ENCODE measurements at regions not wholly inside any gene's neighbourhood (a gene's known extent, or its start where the extent isn't known, plus 50 kb on each side); places are given as distances from the start of the nearest gene placed in this dataset.

- dilution Hi-C loops (cut with MboI; ENCODE audit: extremely low pct_ligation_motif_present, low sequenced_read_pairs): no loop called here
- DNase-seq (ENCODE audit: low read depth, low spot score): no peak
- H3K4me1 ChIP-seq (ENCODE audit: control insufficient read depth, extremely low read depth, insufficient read depth, low read length): no peaks in the 10 kb centered on the region
- no peaks in the 10 kb centered on the region for H3K79me2 ChIP-seq (ENCODE audit: control insufficient read depth, insufficient read depth, low read length)
- H3K4me3 ChIP-seq (ENCODE audit: control insufficient read depth in 2 of 3, extremely low read depth in 1 of 3, insufficient read depth in 2 of 3, low read depth in 1 of 3, low read length in 3 of 3): no peak overlapping the region
- no peaks in the 10 kb centered on the region for H3K9me1 ChIP-seq (ENCODE audit: control insufficient read depth, extremely low read depth, insufficient read depth, low read length)
- H3K9ac ChIP-seq (ENCODE audit: control insufficient read depth, extremely low read depth, insufficient read depth, low read length): no peak overlapping the region
- no peaks in the 10 kb centered on the region for H4K20me1 ChIP-seq (ENCODE audit: control insufficient read depth, extremely low read depth, insufficient read depth, low read length)
- no peaks in the 10 kb centered on the region for H3K27me3 ChIP-seq (ENCODE audit: control insufficient read depth, extremely low read depth, insufficient read depth, low read length)
- H3K27ac ChIP-seq (ENCODE audit: control insufficient read depth, insufficient read depth, low read length): no peak overlapping the region
- FAIRE-seq: no peak
- no peaks in the 10 kb centered on the region for H3K36me3 ChIP-seq (ENCODE audit: control insufficient read depth in 2 of 2, extremely low read depth in 1 of 2, insufficient read depth in 2 of 2, low read length in 2 of 2)
- no peak overlapping the region for H3K4me2 ChIP-seq (ENCODE audit: control insufficient read depth, extremely low read depth, insufficient read depth, low read depth, low read length)
- TF ChIP-seq EZH2 (IDR thresholded peaks at IDR 0.05; ENCODE audit: low read length): no peak
- TF ChIP-seq, protein P1, sequence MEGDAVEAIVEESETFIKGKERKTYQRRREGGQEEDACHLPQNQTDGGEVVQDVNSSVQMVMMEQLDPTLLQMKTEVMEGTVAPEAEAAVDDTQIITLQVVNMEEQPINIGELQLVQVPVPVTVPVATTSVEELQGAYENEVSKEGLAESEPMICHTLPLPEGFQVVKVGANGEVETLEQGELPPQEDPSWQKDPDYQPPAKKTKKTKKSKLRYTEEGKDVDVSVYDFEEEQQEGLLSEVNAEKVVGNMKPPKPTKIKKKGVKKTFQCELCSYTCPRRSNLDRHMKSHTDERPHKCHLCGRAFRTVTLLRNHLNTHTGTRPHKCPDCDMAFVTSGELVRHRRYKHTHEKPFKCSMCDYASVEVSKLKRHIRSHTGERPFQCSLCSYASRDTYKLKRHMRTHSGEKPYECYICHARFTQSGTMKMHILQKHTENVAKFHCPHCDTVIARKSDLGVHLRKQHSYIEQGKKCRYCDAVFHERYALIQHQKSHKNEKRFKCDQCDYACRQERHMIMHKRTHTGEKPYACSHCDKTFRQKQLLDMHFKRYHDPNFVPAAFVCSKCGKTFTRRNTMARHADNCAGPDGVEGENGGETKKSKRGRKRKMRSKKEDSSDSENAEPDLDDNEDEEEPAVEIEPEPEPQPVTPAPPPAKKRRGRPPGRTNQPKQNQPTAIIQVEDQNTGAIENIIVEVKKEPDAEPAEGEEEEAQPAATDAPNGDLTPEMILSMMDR (optimal IDR thresholded peaks at IDR 0.05 in 1 of 3, IDR thresholded peaks at IDR 0.05 in 1 of 3, conservative IDR thresholded peaks at IDR 0.05 in 1 of 3; ENCODE audit: extremely low read depth in 1 of 3, insufficient read depth in 2 of 3, low read length in 3 of 3): no peak
- H3K9me3 ChIP-seq (ENCODE audit: control insufficient read depth, low read depth, low read length): peaks cover 9% of the 10 kb centered on the region
- no peak overlapping the region for H2AFZ ChIP-seq (ENCODE audit: control insufficient read depth, low read length)
These were observed 109.0 kb downstream of the CYLC2 start for GRCh38 chr9:103104101-103104500.

GRCh38 chr9:103116246-103116645, 121.1 kb downstream of the CYLC2 start:
- H3K4me3 ChIP-seq (ENCODE audit: control insufficient read depth in 2 of 3, extremely low read depth in 1 of 3, insufficient read depth in 2 of 3, low read depth in 1 of 3, low read length in 3 of 3): no peak overlapping the region
- dilution Hi-C loops (cut with MboI; ENCODE audit: extremely low pct_ligation_motif_present, low sequenced_read_pairs): no loop called here

More at GRCh38 chr9:103116246-103116645, 121.1 kb downstream of the CYLC2 start:
- no peaks in the 10 kb centered on the region for H3K9me3 ChIP-seq (ENCODE audit: control insufficient read depth, low read depth, low read length)
- H3K79me2 ChIP-seq (ENCODE audit: control insufficient read depth, insufficient read depth, low read length): no peaks in the 10 kb centered on the region
- H3K9me1 ChIP-seq (ENCODE audit: control insufficient read depth, extremely low read depth, insufficient read depth, low read length): no peaks in the 10 kb centered on the region
- H3K27me3 ChIP-seq (ENCODE audit: control insufficient read depth, extremely low read depth, insufficient read depth, low read length): no peaks in the 10 kb centered on the region
- H3K27ac ChIP-seq (ENCODE audit: control insufficient read depth, insufficient read depth, low read length): no peak overlapping the region
- H3K4me2 ChIP-seq (ENCODE audit: control insufficient read depth, extremely low read depth, insufficient read depth, low read depth, low read length): no peak overlapping the region
- TF ChIP-seq, protein P1 (optimal IDR thresholded peaks at IDR 0.05 in 1 of 3, IDR thresholded peaks at IDR 0.05 in 1 of 3, conservative IDR thresholded peaks at IDR 0.05 in 1 of 3; ENCODE audit: extremely low read depth in 1 of 3, insufficient read depth in 2 of 3, low read length in 3 of 3): no peak
- TF ChIP-seq EZH2 (IDR thresholded peaks at IDR 0.05; ENCODE audit: low read length): no peak
- FAIRE-seq (no peak), DNase-seq (ENCODE audit: low read depth, low spot score) (no peak)
- H2AFZ ChIP-seq (ENCODE audit: control insufficient read depth, low read length): no peak overlapping the region
- H4K20me1 ChIP-seq (ENCODE audit: control insufficient read depth, extremely low read depth, insufficient read depth, low read length): no peaks in the 10 kb centered on the region
- H3K36me3 ChIP-seq (ENCODE audit: control insufficient read depth in 2 of 2, extremely low read depth in 1 of 2, insufficient read depth in 2 of 2, low read length in 2 of 2): no peaks in the 10 kb centered on the region
- H3K4me1 ChIP-seq (ENCODE audit: control insufficient read depth, extremely low read depth, insufficient read depth, low read length): no peaks in the 10 kb centered on the region
- no peak overlapping the region for H3K9ac ChIP-seq (ENCODE audit: control insufficient read depth, extremely low read depth, insufficient read depth, low read length)

All from keratinocyte (primary cell).